Prostate gland (tissue), 2 donors: ENCODE measurements at regions not wholly inside any gene's neighbourhood (a gene's known extent, or its start where the extent isn't known, plus 50 kb on each side); places are given as distances from the start of the nearest gene placed in this dataset.

Source experiments
- CTCF ChIP-seq, 4 experiments: fragments of 200-600 bp in 2 of 4; fragments of 450-650 bp in 2 of 4; sonication (generic) in 2 of 4; IDR thresholded peaks; 1 replicate in 3 of 4; 2 replicates in 1 of 4; pipeline ENCODE4 v1.5.1; 2016 to 2019; ENCODE audit warnings: antibody characterized with exemption in 4 of 4, mild to moderate bottlenecking in 2 of 4, moderate library complexity in 2 of 4
- POLR2AphosphoS5 ChIP-seq: sonication (generic); formaldehyde crosslinking; IDR thresholded peaks from one replicate; pipeline ENCODE4 v1.6.1; 2017; ENCODE audit warnings: antibody characterized with exemption

- TF ChIP-seq CTCF (IDR thresholded peaks at IDR 0.05) (no peak), POLR2AphosphoS5 (no peak)
Measured at GRCh38 chr9:75814667-75815066, 75.8 kb upstream of the PCSK5 start.
